PC-9 (cell line): ENCODE measurements at regions not wholly inside any gene's neighbourhood (a gene's known extent, or its start where the extent isn't known, plus 50 kb on each side); places are given as distances from the start of the nearest gene placed in this dataset.
"Not testable (repeated sequence)": the region's sequence is repeated elsewhere in the genome, so short reads cannot be mapped to it uniquely, and the experiment has no call there.

Experiments used
- BruUV-seq: library from RNA; stranded (reverse); fragments of 400-500 nt; replicated peaks from 2 replicates; lab custom pipeline; 2021; lab: Mats Ljungman, UMichigan
- CTCF ChIA-PET: fragments of 300-600 bp; sonication (Branson Sonifier 250); formaldehyde crosslinking; loops from one replicate; lab custom pipeline; 2022; ENCODE audit warnings: antibody characterized with exemption; lab: Charles Lee
- POLR2A ChIA-PET: fragments of 300-600 bp; sonication (Branson Sonifier 250); formaldehyde crosslinking; loops from one replicate; lab custom pipeline; 2022; ENCODE audit warnings: antibody characterized with exemption; ENCODE audit not compliant: unreplicated experiment; lab: Charles Lee
- DNase-seq, 2 experiments: peaks; one replicate each; pipeline versions ENCODE4 v3.0.0 to v3.0.0-alpha.2; 2015 to 2022; ENCODE audit warnings: mixed read lengths in 1 of 2
- H2AFZ ChIP-seq: fragments of 200-600 bp; sonication (generic); 2 replicates; pipeline ENCODE4 v1.8.1; 2017; ENCODE audit warnings: antibody characterized with exemption
- H3F3A ChIP-seq: fragments of 200-600 bp; sonication (generic); 2 replicates; pipeline ENCODE4 v1.8.1; 2017; ENCODE audit warnings: antibody characterized with exemption, mild to moderate bottlenecking, low read depth; ENCODE audit not compliant: insufficient read depth
- H3K27ac ChIP-seq: fragments of 200-600 bp; sonication (generic); 2 replicates; pipeline ENCODE4 v1.6.1; 2016; ENCODE audit warnings: mixed run types
- H3K27me3 ChIP-seq: fragments of 200-600 bp; sonication (generic); 2 replicates; pipeline ENCODE4 v1.6.1; 2016; ENCODE audit warnings: low read depth, mixed run types; ENCODE audit not compliant: insufficient read depth
- H3K36me3 ChIP-seq: fragments of 200-600 bp; sonication (generic); 2 replicates; pipeline ENCODE4 v1.6.1; 2016; ENCODE audit warnings: low read depth, mixed run types
- H3K4me1 ChIP-seq: fragments of 200-600 bp; sonication (generic); replicated peaks from 2 replicates; pipeline ENCODE4 v1.6.1; 2016; ENCODE audit warnings: mixed run types; ENCODE audit not compliant: insufficient read depth
- H3K4me2 ChIP-seq: fragments of 200-600 bp; sonication (generic); 2 replicates; pipeline ENCODE4 v1.6.1; 2017; ENCODE audit warnings: mixed run types
- H3K4me3 ChIP-seq: fragments of 200-600 bp; sonication (generic); 2 replicates; pipeline ENCODE4 v1.6.1; 2016; ENCODE audit warnings: mixed run types
- H3K79me2 ChIP-seq: fragments of 200-600 bp; sonication (generic); 2 replicates; pipeline ENCODE4 v1.6.1; 2017; ENCODE audit warnings: low read depth, mixed run types
- H3K9me2 ChIP-seq: fragments of 200-600 bp; sonication (generic); 2 replicates; pipeline ENCODE4 v1.8.1; 2017; ENCODE audit warnings: mild to moderate bottlenecking; ENCODE audit not compliant: insufficient read depth
- H3K9me3 ChIP-seq: fragments of 200-600 bp; sonication (generic); 2 replicates; pipeline ENCODE4 v1.8.1; 2016; ENCODE audit warnings: low read depth; ENCODE audit not compliant: insufficient read depth
- H4K20me1 ChIP-seq: fragments of 200-600 bp; sonication (generic); 2 replicates; pipeline ENCODE4 v1.8.1; 2017; ENCODE audit not compliant: insufficient read depth
- CTCF ChIP-seq: fragments of 200-600 bp; sonication (generic); conservative IDR thresholded peaks from 2 replicates; pipeline ENCODE4 v1.6.1; 2017; ENCODE audit warnings: mixed run types, antibody characterized with exemption, mild to moderate bottlenecking, moderate library complexity
- EZH2 ChIP-seq: fragments of 200-600 bp; sonication (generic); IDR thresholded peaks from 2 replicates; pipeline ENCODE4 v1.8.0; 2017; ENCODE audit warnings: antibody characterized with exemption, low read depth
- intact Hi-C: fragments of 100-400 bp; cut with micrococcal nuclease; formaldehyde crosslinking; loops from one replicate; pipeline ENCODE4 v1.10.0; 2022; ENCODE audit not compliant: unreplicated experiment

GRCh38 chrX:95484781-95485180 lies 1199.9 kb upstream of the DIAPH2 start:
- BruUV-seq = no TSS peak
- CTCF ChIA-PET = no interaction called here

GRCh38 chrX:95505721-95506120 lies 1178.9 kb upstream of the DIAPH2 start:
- ChIA-PET CTCF (no interaction called here), POLR2A (no interaction called here)
- H3K36me3 ChIP-seq = no peaks in the 10 kb centered on the region
- BruUV-seq = no TSS peak
- DNase-seq = no peak
- H2AFZ ChIP-seq = no peak overlapping the region
- H3K4me2 ChIP-seq = no peak overlapping the region
- H3K9me3 ChIP-seq = no peaks in the 10 kb centered on the region
- H3K4me3 ChIP-seq = no peak overlapping the region
- no peak overlapping the region for H3K27ac ChIP-seq
- TF ChIP-seq CTCF (no peak), EZH2 (no peak)
- no peaks in the 10 kb centered on the region for H4K20me1 ChIP-seq
- H3F3A ChIP-seq = no peaks in the 10 kb centered on the region
- intact Hi-C loops = no loop called here
- no peaks in the 10 kb centered on the region for H3K9me2 ChIP-seq
- no peaks in the 10 kb centered on the region for H3K27me3 ChIP-seq
- H3K4me1 ChIP-seq = no peaks in the 10 kb centered on the region
- H3K79me2 ChIP-seq = no peaks in the 10 kb centered on the region

More at GRCh38 chrX:95484781-95485180, 1199.9 kb upstream of the DIAPH2 start:
- no peaks in the 10 kb centered on the region for H3F3A ChIP-seq
- H3K4me1 ChIP-seq = no peaks in the 10 kb centered on the region
- no peak overlapping the region for H3K4me2 ChIP-seq
- H3K4me3 ChIP-seq = no peak overlapping the region
- TF ChIP-seq CTCF (no peak), EZH2 (no peak)
- H3K79me2 ChIP-seq = no peaks in the 10 kb centered on the region
- no peaks in the 10 kb centered on the region for H3K27me3 ChIP-seq
- H3K36me3 ChIP-seq = no peaks in the 10 kb centered on the region
- no peaks in the 10 kb centered on the region for H3K9me3 ChIP-seq
- H4K20me1 ChIP-seq = no peaks in the 10 kb centered on the region
- H3K27ac ChIP-seq = no peak overlapping the region
- no peak for DNase-seq
- H3K9me2 ChIP-seq = no peaks in the 10 kb centered on the region
- intact Hi-C loops = no loop called here
- no peak overlapping the region for H2AFZ ChIP-seq
- POLR2A ChIA-PET = no interaction called here

- TF ChIP-seq CTCF (no peak), EZH2 (no peak)
Observed at GRCh38 chrX:95509474-95509873, 1175.2 kb upstream of the DIAPH2 start.

GRCh38 chrX:95524018-95524417 lies 1160.6 kb upstream of the DIAPH2 start:
- not testable (repeated sequence) for H3K27me3 ChIP-seq

More at GRCh38 chrX:95509474-95509873, 1175.2 kb upstream of the DIAPH2 start:
- Histone ChIP-seq H3K27me3 (no peaks in the 10 kb centered on the region), H4K20me1 (no peaks in the 10 kb centered on the region), H3K4me2 (no peak overlapping the region), H3K4me1 (no peaks in the 10 kb centered on the region), H3K4me3 (no peak overlapping the region), H3K36me3 (no peaks in the 10 kb centered on the region), H2AFZ (no peak overlapping the region), H3F3A (no peaks in the 10 kb centered on the region), H3K9me2 (no peaks in the 10 kb centered on the region), H3K79me2 (no peaks in the 10 kb centered on the region), H3K27ac (no peak overlapping the region), H3K9me3 (no peaks in the 10 kb centered on the region)
- intact Hi-C loops = no loop called here
- POLR2A ChIA-PET = no interaction called here
- CTCF ChIA-PET = no interaction called here
- BruUV-seq = no TSS peak
- no peak for DNase-seq

More at GRCh38 chrX:95524018-95524417, 1160.6 kb upstream of the DIAPH2 start:
- H3K4me2 ChIP-seq, BruUV-seq, H2AFZ ChIP-seq, H3K4me3 ChIP-seq, CTCF ChIA-PET, H3K36me3 ChIP-seq, H3K27ac ChIP-seq, DNase-seq, intact Hi-C loops, H3K4me1 ChIP-seq, POLR2A ChIA-PET, H3F3A ChIP-seq, H3K79me2 ChIP-seq, H3K9me3 ChIP-seq, H4K20me1 ChIP-seq, H3K9me2 ChIP-seq: not testable (repeated sequence)
